H1 (cell line): ENCODE measurements at regions not wholly inside any gene's neighbourhood (a gene's known extent, or its start where the extent isn't known, plus 50 kb on each side); places are given as distances from the start of the nearest gene placed in this dataset.

ENCODE experiments used
- RAD21 ChIP-seq, 2 experiments: IDR thresholded peaks in 1 of 2; conservative IDR thresholded peaks in 1 of 2; 2 replicates each; pipeline ENCODE4 v1.6.1; 2011; ENCODE audit warnings: low read depth in 2 of 2, low read length in 2 of 2, improper control_type of control experiment in 1 of 2, inconsistent platforms in 1 of 2, mild to moderate bottlenecking in 1 of 2, moderate library complexity in 1 of 2

GRCh38 chr9:63817622-63818518 is 1467.1 kb downstream of the FOXD4L5 start (continued):
- 0 out of 4 replicates have a peak, but pooled peaks of 1 of the 2 experiments have one; percentile 6 for TF ChIP-seq RAD21 (IDR thresholded peaks at IDR 0.05 in 1 of 2, conservative IDR thresholded peaks at IDR 0.05 in 1 of 2; ENCODE audit: low read depth in 2 of 2, low read length in 2 of 2)
